H1 (cell line): ENCODE measurements at regions not wholly inside any gene's neighbourhood (a gene's known extent, or its start where the extent isn't known, plus 50 kb on each side); places are given as distances from the start of the nearest gene placed in this dataset.

Source experiments
- CTCF ChIA-PET: fragments of 300-600 bp; sonication (Branson Sonifier 250); formaldehyde crosslinking; loops from one replicate; lab custom pipeline; 2021; ENCODE audit not compliant: partially characterized antibody; lab: Charles Lee
- POLR2A ChIA-PET: fragments of 300-600 bp; sonication (Branson Sonifier 250); formaldehyde crosslinking; loops from one replicate; lab custom pipeline; 2021; ENCODE audit warnings: inconsistent platforms; ENCODE audit not compliant: partially characterized antibody; lab: Charles Lee
- DNase-seq, 2 experiments: peaks; one replicate each; pipeline versions ENCODE4 v3.0.0 to v3.0.0-alpha.2; 2010 to 2022; ENCODE audit warnings: low spot score in 2 of 2, low read depth in 1 of 2, mixed read lengths in 1 of 2
- FAIRE-seq: peaks from 2 replicates; lab custom pipeline; 2011; peaks lifted over from hg19 to GRCh38; lab: Jason Lieb, UNC
- H2AFZ ChIP-seq: 2 replicates; pipeline ENCODE4 v1.8.1; 2012; ENCODE audit warnings: low read length, inconsistent platforms
- H2AK5ac ChIP-seq: 2 replicates; pipeline ENCODE4 v1.6.1; 2013; ENCODE audit warnings: low read depth, low read length
- H2BK120ac ChIP-seq: replicated peaks from 2 replicates; pipeline ENCODE3; 2013; ENCODE audit warnings: low read depth, low read length, inconsistent platforms
- H2BK12ac ChIP-seq: 2 replicates; pipeline ENCODE4 v1.6.1; 2013; ENCODE audit warnings: low read depth, low read length
- H2BK15ac ChIP-seq: 2 replicates; pipeline ENCODE4 v1.6.1; 2013; ENCODE audit warnings: low read length
- H2BK20ac ChIP-seq: 2 replicates; pipeline ENCODE4 v1.6.1; 2013; ENCODE audit warnings: low read length
- H2BK5ac ChIP-seq: 2 replicates; pipeline ENCODE4 v1.6.1; 2013; ENCODE audit warnings: low read depth, low read length
- H3K14ac ChIP-seq: 2 replicates; pipeline ENCODE4 v1.6.1; 2013; ENCODE audit warnings: inconsistent platforms; ENCODE audit not compliant: insufficient read length
- H3K18ac ChIP-seq: 2 replicates; pipeline ENCODE4 v1.6.1; 2013; ENCODE audit warnings: low read length; ENCODE audit errors: extremely low read depth
- H3K23ac ChIP-seq: 2 replicates; pipeline ENCODE4 v1.6.1; 2013; ENCODE audit warnings: inconsistent platforms; ENCODE audit not compliant: insufficient read length
- H3K23me2 ChIP-seq: 2 replicates; pipeline ENCODE4 v1.6.1; 2013; ENCODE audit warnings: low read depth, low read length
- H3K27ac ChIP-seq: 2 replicates; pipeline ENCODE4 v1.6.1; 2011; ENCODE audit warnings: low read depth, low read length, inconsistent platforms
- H3K27me3 ChIP-seq, 4 experiments: replicated peaks in 1 of 4; 1 replicate in 1 of 4; 2 replicates in 3 of 4; pipeline versions ENCODE4 v1.6.1 to v1.8.1; 2011 to 2013; ENCODE audit warnings: low read length in 3 of 4, mild to moderate bottlenecking in 3 of 4, inconsistent platforms in 2 of 4, mixed read lengths in 2 of 4, moderate library complexity in 1 of 4; ENCODE audit not compliant: control insufficient read depth in 3 of 4, insufficient read depth in 3 of 4; ENCODE audit errors: extremely low read depth in 1 of 4
- H3K36me3 ChIP-seq, 4 experiments: 2 replicates each; pipeline versions ENCODE4 v1.6.1 to v1.8.1; 2011 to 2013; ENCODE audit warnings: mild to moderate bottlenecking in 4 of 4, low read length in 3 of 4, moderate library complexity in 2 of 4, control low read depth in 1 of 4, inconsistent platforms in 1 of 4; ENCODE audit not compliant: insufficient read depth in 4 of 4, control insufficient read depth in 2 of 4
- H3K4ac ChIP-seq: replicated peaks from 2 replicates; pipeline ENCODE3; 2013; ENCODE audit warnings: low read length, low read depth, mixed read lengths, inconsistent platforms; ENCODE audit not compliant: insufficient read length
- H3K4me1 ChIP-seq, 4 experiments: replicated peaks in 1 of 4; 1 replicate in 1 of 4; 2 replicates in 3 of 4; pipeline versions ENCODE4 v1.6.1 to v1.8.1; 2011 to 2013; ENCODE audit warnings: low read length in 3 of 4, inconsistent platforms in 2 of 4, mixed read lengths in 1 of 4; ENCODE audit not compliant: insufficient read depth in 4 of 4, control insufficient read depth in 3 of 4
- H3K4me2 ChIP-seq, 2 experiments: 2 replicates each; pipeline versions ENCODE4 v1.6.1 to v1.8.1; 2011 to 2013; ENCODE audit warnings: low read depth in 2 of 2, low read length in 2 of 2, control low read depth in 1 of 2, inconsistent platforms in 1 of 2, mild to moderate bottlenecking in 1 of 2; ENCODE audit not compliant: insufficient read depth in 1 of 2
- H3K4me3 ChIP-seq, 4 experiments: fragments of 200-600, 300-600 bp in 1 of 4; sonication (generic), shearing (Covaris generic), sonication (Bioruptor Twin) in 1 of 4; 2 replicates each; pipeline versions ENCODE4 v1.5.1 to v1.8.1; 2011 to 2016; ENCODE audit warnings: low read length in 4 of 4, low read depth in 3 of 4, control low read depth in 2 of 4, inconsistent platforms in 2 of 4, mild to moderate bottlenecking in 2 of 4, mixed read lengths in 1 of 4, moderate library complexity in 1 of 4; ENCODE audit not compliant: insufficient read depth in 2 of 4; ENCODE audit errors: extremely low read depth in 1 of 4
- H3K56ac ChIP-seq: replicated peaks from 2 replicates; pipeline ENCODE3; 2013; ENCODE audit warnings: low read depth, mild to moderate bottlenecking, mixed read lengths, low read length, inconsistent platforms; ENCODE audit not compliant: insufficient read length
- H3K79me1 ChIP-seq: 2 replicates; pipeline ENCODE4 v1.6.1; 2013; ENCODE audit warnings: low read depth, low read length, control low read depth
- H3K79me2 ChIP-seq, 2 experiments: 2 replicates each; pipeline versions ENCODE4 v1.6.1 to v1.8.1; 2012 to 2013; ENCODE audit warnings: low read length in 2 of 2, mild to moderate bottlenecking in 2 of 2, inconsistent platforms in 1 of 2; ENCODE audit not compliant: insufficient read depth in 2 of 2, control insufficient read depth in 1 of 2
- H3K9ac ChIP-seq, 4 experiments: replicated peaks in 1 of 4; 1 replicate in 1 of 4; 2 replicates in 3 of 4; pipeline versions ENCODE4 v1.6.1 to v1.8.1; 2011 to 2013; ENCODE audit warnings: low read depth in 3 of 4, low read length in 3 of 4, control low read depth in 2 of 4, mild to moderate bottlenecking in 2 of 4, moderate library complexity in 2 of 4, inconsistent platforms in 1 of 4; ENCODE audit errors: extremely low read depth in 1 of 4
- H3K9me3 ChIP-seq, 2 experiments: 2 replicates each; pipeline versions ENCODE4 v1.6.1 to v1.8.1; 2012 to 2013; ENCODE audit warnings: mild to moderate bottlenecking in 2 of 2, moderate library complexity in 2 of 2, control low read depth in 1 of 2, inconsistent platforms in 1 of 2, low read depth in 1 of 2, low read length in 1 of 2, mixed read lengths in 1 of 2; ENCODE audit not compliant: insufficient read depth in 2 of 2
- H4K20me1 ChIP-seq, 2 experiments: replicated peaks in 1 of 2; 2 replicates each; pipeline versions ENCODE3 to v1.8.1; 2011 to 2013; ENCODE audit warnings: inconsistent platforms in 2 of 2, low read length in 2 of 2, mild to moderate bottlenecking in 1 of 2; ENCODE audit not compliant: insufficient read depth in 2 of 2, control insufficient read depth in 1 of 2
- H4K5ac ChIP-seq: 2 replicates; pipeline ENCODE4 v1.6.1; 2013; ENCODE audit warnings: low read length, low read depth, mixed read lengths, inconsistent platforms; ENCODE audit not compliant: insufficient read length
- H4K8ac ChIP-seq: 2 replicates; pipeline ENCODE4 v1.8.0; 2013; ENCODE audit warnings: mild to moderate bottlenecking, moderate library complexity, low read length, inconsistent platforms; ENCODE audit not compliant: insufficient read depth; ENCODE audit errors: extremely low read depth
- H4K91ac ChIP-seq: replicated peaks from 2 replicates; pipeline ENCODE3; 2013; ENCODE audit warnings: low read length, mixed read lengths, inconsistent platforms; ENCODE audit not compliant: insufficient read length
- BRCA1 ChIP-seq: IDR thresholded peaks from 2 replicates; pipeline ENCODE4 v1.6.1; 2012; ENCODE audit warnings: low read depth, low read length, improper control_type of control experiment
- CBX5 ChIP-seq: fragments of 300-800, 300-1000 bp; sonication (generic); IDR thresholded peaks from 2 replicates; pipeline ENCODE4 v1.7.1; 2016; ENCODE audit warnings: antibody characterized with exemption, low read length, low read depth
- CHD1 ChIP-seq: IDR thresholded peaks from 2 replicates; pipeline ENCODE4 v1.6.1; 2012; ENCODE audit warnings: low read depth, low read length, improper control_type of control experiment
- CTCF ChIP-seq, 3 experiments: IDR thresholded peaks; 1 replicate in 2 of 3; 2 replicates in 1 of 3; pipeline versions ENCODE4 v1.5.1 to v1.6.1; 2011; ENCODE audit warnings: low read length in 3 of 3, mild to moderate bottlenecking in 3 of 3, inconsistent platforms in 2 of 3, low read depth in 1 of 3, moderate library complexity in 1 of 3; ENCODE audit not compliant: insufficient read depth in 1 of 3; ENCODE audit errors: control extremely low read depth in 1 of 3
- GABPA ChIP-seq: IDR thresholded peaks from 2 replicates; pipeline ENCODE4 v1.6.1; 2011; ENCODE audit warnings: mild to moderate bottlenecking, low read length, moderate library complexity, borderline replicate concordance; ENCODE audit not compliant: insufficient read depth
- KDM4A ChIP-seq: IDR thresholded peaks from one replicate; pipeline ENCODE4 v1.7.1; 2012; ENCODE audit warnings: low read depth, mild to moderate bottlenecking, moderate library complexity, low read length, inconsistent platforms; ENCODE audit not compliant: severe bottlenecking
- MAFK ChIP-seq: IDR thresholded peaks from 2 replicates; pipeline ENCODE4 v1.6.1; 2012; ENCODE audit warnings: low read depth, mild to moderate bottlenecking, improper control_type of control experiment, low read length
- POU5F1 ChIP-seq: IDR thresholded peaks from 2 replicates; pipeline ENCODE4 v1.6.1; 2011; ENCODE audit warnings: low read depth, mild to moderate bottlenecking, low read length, moderate library complexity
- RXRA ChIP-seq: IDR thresholded peaks from 2 replicates; pipeline ENCODE4 v1.6.1; 2011; ENCODE audit warnings: low read depth, mild to moderate bottlenecking, low read length, moderate library complexity; ENCODE audit not compliant: insufficient read depth
- SIN3A ChIP-seq, 2 experiments: IDR thresholded peaks in 1 of 2; conservative IDR thresholded peaks in 1 of 2; 2 replicates each; pipeline ENCODE4 v1.6.1; 2011 to 2012; ENCODE audit warnings: low read length in 2 of 2, improper control_type of control experiment in 1 of 2, low read depth in 1 of 2, mild to moderate bottlenecking in 1 of 2
- SRF ChIP-seq: IDR thresholded peaks from 2 replicates; pipeline ENCODE4 v1.6.1; 2011; ENCODE audit warnings: mild to moderate bottlenecking, low read depth, low read length, moderate library complexity
- TAF1 ChIP-seq: IDR thresholded peaks from 2 replicates; pipeline ENCODE4 v1.6.1; 2011; ENCODE audit warnings: mild to moderate bottlenecking, low read depth, low read length
- WGBS, 2 experiments: shearing (Covaris generic) in 1 of 2; methylation state at CpG; one replicate each; pipeline versions ENCODE4 v1.1.6 to v1.1.7; 2013 to 2015; ENCODE audit warnings: low lambda C conversion rate in 2 of 2, mixed read lengths in 2 of 2, inconsistent platforms in 1 of 2, low coverage in 1 of 2, missing lambda C conversion rate in 1 of 2; ENCODE audit not compliant: insufficient replicate concordance in 2 of 2, insufficient coverage in 1 of 2, insufficient read length in 1 of 2; ENCODE audit errors: extremely low coverage in 1 of 2, missing lambda C conversion rate in 1 of 2; 5-methylcytosine and 5-hydroxymethylcytosine counted together

- no peaks in the 10 kb centered on the region for H3K36me3 ChIP-seq
- TF ChIP-seq GABPA (no peak), BRCA1 (no peak), POU5F1 (no peak), RXRA (no peak), KDM4A (no peak), SRF (no peak), TAF1 (no peak), CTCF (IDR thresholded peaks at IDR 0.05; ENCODE audit: control extremely low read depth in 1 of 3, insufficient read depth in 1 of 3, low read depth in 1 of 3, low read length in 3 of 3) (no peak), SIN3A (conservative IDR thresholded peaks at IDR 0.05 in 1 of 2, IDR thresholded peaks at IDR 0.05 in 1 of 2; ENCODE audit: low read depth in 1 of 2, low read length in 2 of 2) (no peak), MAFK (no peak), CBX5 (no peak), CHD1 (no peak)
- TF ChIP-seq, all 59 proteins: peak for 0
- Histone ChIP-seq H3K4me3 (no peak overlapping the region), H2BK12ac (no peak overlapping the region), H3K4ac (no peak overlapping the region), H3K4me1 (peaks cover 0 to 3% (median 0%) of the 10 kb centered on the region in 4 experiments; a peak in 1 of 7 replicates), H3K79me2 (no peaks in the 10 kb centered on the region), H2BK5ac (no peak overlapping the region), H3K23me2 (no peaks in the 10 kb centered on the region), H3K14ac (no peak overlapping the region), H4K20me1 (no peaks in the 10 kb centered on the region), H3K56ac (no peak overlapping the region), H3K27me3 (no peaks in the 10 kb centered on the region), H3K23ac (no peak overlapping the region), H3K18ac (no peak overlapping the region), H3K9me3 (no peaks in the 10 kb centered on the region), H2BK15ac (no peak overlapping the region), H4K91ac (no peak overlapping the region), H4K8ac (no peak overlapping the region), H3K4me2 (no peak overlapping the region), H2BK120ac (no peak overlapping the region), H3K27ac (no peak overlapping the region), H4K5ac (no peak overlapping the region), H2AK5ac (no peak overlapping the region), H3K79me1 (no peaks in the 10 kb centered on the region; the same call in 1 of the 2 replicates), H3K9ac (no peak overlapping the region), H2BK20ac (no peak overlapping the region), H2AFZ (no peak overlapping the region)
- POLR2A ChIA-PET = no interaction called here
- FAIRE-seq (no peak), DNase-seq (no peak)
- CTCF ChIA-PET = no interaction called here
- WGBS, 2 experiments = 71% methylated on average over 1 of the region's 1 CpG; no CpG with 5 or more reads in 1 of the 2 experiments
Observed at GRCh38 chr6:50936277-50936681, 117.6 kb downstream of the TFAP2B start.
